Body of pancreas (tissue), 4 donors: ENCODE measurements at regions not wholly inside any gene's neighbourhood (a gene's known extent, or its start where the extent isn't known, plus 50 kb on each side); places are given as distances from the start of the nearest gene placed in this dataset.

Experiments
- POLR2A ChIP-seq, 3 donors: fragments of 450-650 bp; IDR thresholded peaks; one replicate each; pipeline ENCODE4 v1.6.1; 2016; ENCODE audit warnings: antibody characterized with exemption in 3 of 3, mild to moderate bottlenecking in 2 of 3
- TF ChIP-seq, protein P1 (sequence below), 7 experiments: fragments of 450-650 bp in 4 of 7; fragments of 200-600 bp in 3 of 7; sonication (generic) in 3 of 7; IDR thresholded peaks; one replicate each; pipeline ENCODE4 v1.5.1; 2016 to 2019; ENCODE audit warnings: antibody characterized with exemption in 7 of 7

GRCh38 chr1:8244304-8244703 is 73.6 kb upstream of the SLC45A1 start:
- TF ChIP-seq, protein P1, sequence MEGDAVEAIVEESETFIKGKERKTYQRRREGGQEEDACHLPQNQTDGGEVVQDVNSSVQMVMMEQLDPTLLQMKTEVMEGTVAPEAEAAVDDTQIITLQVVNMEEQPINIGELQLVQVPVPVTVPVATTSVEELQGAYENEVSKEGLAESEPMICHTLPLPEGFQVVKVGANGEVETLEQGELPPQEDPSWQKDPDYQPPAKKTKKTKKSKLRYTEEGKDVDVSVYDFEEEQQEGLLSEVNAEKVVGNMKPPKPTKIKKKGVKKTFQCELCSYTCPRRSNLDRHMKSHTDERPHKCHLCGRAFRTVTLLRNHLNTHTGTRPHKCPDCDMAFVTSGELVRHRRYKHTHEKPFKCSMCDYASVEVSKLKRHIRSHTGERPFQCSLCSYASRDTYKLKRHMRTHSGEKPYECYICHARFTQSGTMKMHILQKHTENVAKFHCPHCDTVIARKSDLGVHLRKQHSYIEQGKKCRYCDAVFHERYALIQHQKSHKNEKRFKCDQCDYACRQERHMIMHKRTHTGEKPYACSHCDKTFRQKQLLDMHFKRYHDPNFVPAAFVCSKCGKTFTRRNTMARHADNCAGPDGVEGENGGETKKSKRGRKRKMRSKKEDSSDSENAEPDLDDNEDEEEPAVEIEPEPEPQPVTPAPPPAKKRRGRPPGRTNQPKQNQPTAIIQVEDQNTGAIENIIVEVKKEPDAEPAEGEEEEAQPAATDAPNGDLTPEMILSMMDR (IDR thresholded peaks at IDR 0.05), result no peak
- TF ChIP-seq POLR2A (IDR thresholded peaks at IDR 0.05), result no peak
